ENCODE measurements at regions not wholly inside any gene's neighbourhood (a gene's known extent, or its start where the extent isn't known, plus 50 kb on each side); places are given as distances from the start of the nearest gene placed in this dataset.
"Not testable (repeated sequence)": the region's sequence is repeated elsewhere in the genome, so short reads cannot be mapped to it uniquely, and the experiment has no call there.

- FAIRE-seq: no peak
Observed at GRCh38 chr13:39803156-39803555, 147.7 kb downstream of the COG6 start.

- no peak for FAIRE-seq
Observed at GRCh38 chr13:39803851-39804250, 148.4 kb downstream of the COG6 start.

- no peak for FAIRE-seq
Observed at GRCh38 chr13:39804332-39805210, 149.1 kb downstream of the COG6 start.

GRCh38 chr13:39809466-39809865 is 154.0 kb downstream of the COG6 start:
- FAIRE-seq: no peak

- no peak for FAIRE-seq
Observed at GRCh38 chr13:39810091-39810877, 154.8 kb downstream of the COG6 start.

- no peak for FAIRE-seq
Observed at GRCh38 chr13:39811051-39811450, 155.6 kb downstream of the COG6 start.

- FAIRE-seq: no peak
Observed at GRCh38 chr13:39811696-39812095, 156.2 kb downstream of the COG6 start.

- no peak for FAIRE-seq
Observed at GRCh38 chr13:39815345-39816111, 160.1 kb downstream of the COG6 start.

- no peak for FAIRE-seq
Observed at GRCh38 chr13:39816936-39817335, 161.5 kb downstream of the COG6 start.

GRCh38 chr13:39818953-39819352 is 163.5 kb downstream of the COG6 start:
- FAIRE-seq: no peak

GRCh38 chr13:39820606-39821005 is 165.1 kb downstream of the COG6 start:
- no peak for FAIRE-seq

GRCh38 chr13:39821977-39822376 is 166.5 kb downstream of the COG6 start:
- FAIRE-seq: no peak

GRCh38 chr13:39822437-39822836 is 167.0 kb downstream of the COG6 start:
- FAIRE-seq: no peak

GRCh38 chr13:39823063-39823713 is 167.7 kb downstream of the COG6 start:
- no peak for FAIRE-seq

GRCh38 chr13:39825886-39826285 is 170.4 kb downstream of the COG6 start:
- FAIRE-seq: no peak

GRCh38 chr13:39835253-39835652 is 179.8 kb downstream of the COG6 start:
- no peak for FAIRE-seq

GRCh38 chr13:39836038-39836437 is 180.6 kb downstream of the COG6 start:
- no peak for FAIRE-seq

GRCh38 chr13:39837866-39838265 is 182.4 kb downstream of the COG6 start:
- FAIRE-seq: not testable (repeated sequence)

- no peak for FAIRE-seq
Observed at GRCh38 chr13:39840201-39840600, 184.7 kb downstream of the COG6 start.

- no peak for FAIRE-seq
Observed at GRCh38 chr13:39847336-39847735, 191.9 kb downstream of the COG6 start.

- FAIRE-seq: no peak
Observed at GRCh38 chr13:39855236-39855635, 199.8 kb downstream of the COG6 start.

- FAIRE-seq: no peak
Observed at GRCh38 chr13:39856714-39857113, 201.3 kb downstream of the COG6 start.

GRCh38 chr13:39858794-39859193 is 203.3 kb downstream of the COG6 start:
- no peak for FAIRE-seq
